IMR-90 (cell line): ENCODE measurements at regions not wholly inside any gene's neighbourhood (a gene's known extent, or its start where the extent isn't known, plus 50 kb on each side); places are given as distances from the start of the nearest gene placed in this dataset.

Experiments used
- ATAC-seq: fragments of 200-7000 bp; cut with Tn5 transposase; 2 replicates; pipeline ENCODE4 v1.9.1; 2020; ENCODE audit warnings: low read depth, mild to moderate bottlenecking, moderate library complexity
- BruUV-seq: library from RNA; stranded (reverse); fragments of 400-500 nt; replicated peaks from 2 replicates; lab custom pipeline; 2021; lab: Mats Ljungman, UMichigan
- CTCF ChIA-PET: fragments of 300-600 bp; formaldehyde crosslinking; extraction: SDS; loops from one replicate; lab custom pipeline; 2021; ENCODE audit warnings: antibody characterized with exemption; lab: Yijun Ruan, JAX
- POLR2A ChIA-PET: fragments of 300-600 bp; sonication (Branson Sonifier 250); formaldehyde crosslinking; loops from one replicate; lab custom pipeline; 2022; ENCODE audit warnings: antibody characterized with exemption; ENCODE audit not compliant: unreplicated experiment; lab: Charles Lee
- DNase-seq: peaks from one replicate; pipeline ENCODE4 v3.0.0; 2013
- H2AFZ ChIP-seq: replicated peaks from 2 replicates; pipeline ENCODE3; 2013; ENCODE audit warnings: low read length, mild to moderate bottlenecking; ENCODE audit not compliant: poor library complexity
- H2AK5ac ChIP-seq: 2 replicates; pipeline ENCODE4 v1.6.1; 2013; ENCODE audit warnings: low read depth, low read length, inconsistent platforms
- H2AK9ac ChIP-seq: replicated peaks from 2 replicates; pipeline ENCODE3; 2013; ENCODE audit warnings: mild to moderate bottlenecking, low read depth, low read length, moderate library complexity; ENCODE audit not compliant: poor library complexity
- H2BK120ac ChIP-seq: 2 replicates; pipeline ENCODE4 v1.6.1; 2013; ENCODE audit warnings: low read depth, low read length, inconsistent platforms
- H2BK15ac ChIP-seq: 3 replicates; pipeline ENCODE4 v1.6.1; 2013; ENCODE audit warnings: low read depth, low read length, inconsistent platforms
- H2BK20ac ChIP-seq: 2 replicates; pipeline ENCODE4 v1.6.1; 2013; ENCODE audit warnings: low read depth, mild to moderate bottlenecking, inconsistent platforms, low read length, moderate library complexity
- H2BK5ac ChIP-seq: 2 replicates; pipeline ENCODE4 v1.6.1; 2013; ENCODE audit warnings: mild to moderate bottlenecking, low read depth, low read length, inconsistent platforms; ENCODE audit not compliant: poor library complexity, severe bottlenecking
- H3K14ac ChIP-seq: replicated peaks from 2 replicates; pipeline ENCODE4 v1.6.1; 2013; ENCODE audit warnings: low read depth, low read length, inconsistent platforms
- H3K18ac ChIP-seq: 2 replicates; pipeline ENCODE4 v1.6.1; 2013; ENCODE audit warnings: low read depth, low read length, control low read depth
- H3K23ac ChIP-seq: 2 replicates; pipeline ENCODE4 v1.6.1; 2013; ENCODE audit warnings: low read depth, low read length, inconsistent platforms
- H3K27ac ChIP-seq: 2 replicates; pipeline ENCODE4 v1.5.1; 2013; ENCODE audit warnings: mild to moderate bottlenecking, control low read depth, low read length; ENCODE audit not compliant: insufficient read depth
- H3K27me3 ChIP-seq: 2 replicates; pipeline ENCODE4 v1.6.1; 2013; ENCODE audit warnings: low read length; ENCODE audit not compliant: control insufficient read depth, insufficient read depth
- H3K36me3 ChIP-seq: 2 replicates; pipeline ENCODE4 v1.6.1; 2013; ENCODE audit warnings: low read length, mixed read lengths; ENCODE audit not compliant: control insufficient read depth, insufficient read depth
- H3K4ac ChIP-seq: 2 replicates; pipeline ENCODE4 v1.6.1; 2013; ENCODE audit warnings: low read depth, low read length, inconsistent platforms
- H3K4me1 ChIP-seq: 2 replicates; pipeline ENCODE4 v1.6.1; 2013; ENCODE audit warnings: low read length, mixed read lengths; ENCODE audit not compliant: control insufficient read depth, insufficient read depth
- H3K4me2 ChIP-seq: 2 replicates; pipeline ENCODE4 v1.6.1; 2013; ENCODE audit warnings: low read depth, mild to moderate bottlenecking, control low read depth, low read length, moderate library complexity
- H3K4me3 ChIP-seq: 2 replicates; pipeline ENCODE4 v1.5.1; 2013; ENCODE audit warnings: low read depth, mild to moderate bottlenecking, control low read depth, low read length, moderate library complexity; ENCODE audit not compliant: insufficient read depth
- H3K56ac ChIP-seq: 2 replicates; pipeline ENCODE4 v1.6.1; 2013; ENCODE audit warnings: low read length, inconsistent platforms; ENCODE audit not compliant: insufficient read depth; ENCODE audit errors: extremely low read depth
- H3K79me1 ChIP-seq, 2 experiments: 2 replicates each; pipeline ENCODE4 v1.6.1; 2013; ENCODE audit warnings: low read length in 2 of 2, inconsistent platforms in 1 of 2, low read depth in 1 of 2
- H3K9ac ChIP-seq: 2 replicates; pipeline ENCODE4 v1.6.1; 2013; ENCODE audit warnings: low read depth, low read length, control low read depth
- H3K9me1 ChIP-seq: 2 replicates; pipeline ENCODE4 v1.6.1; 2013; ENCODE audit warnings: low read length, inconsistent platforms; ENCODE audit not compliant: insufficient read depth
- H3K9me3 ChIP-seq: 2 replicates; pipeline ENCODE4 v1.6.1; 2013; ENCODE audit warnings: low read length; ENCODE audit not compliant: control insufficient read depth, insufficient read depth
- H4K20me1 ChIP-seq: 2 replicates; pipeline ENCODE4 v1.6.1; 2013; ENCODE audit warnings: low read length, inconsistent platforms; ENCODE audit not compliant: insufficient read depth
- H4K5ac ChIP-seq: 2 replicates; pipeline ENCODE4 v1.6.1; 2013; ENCODE audit warnings: mild to moderate bottlenecking, low read depth, low read length, control low read depth
- H4K8ac ChIP-seq, 2 experiments: 2 replicates each; pipeline ENCODE4 v1.6.1; 2013; ENCODE audit warnings: low read depth in 2 of 2, low read length in 2 of 2, control low read depth in 1 of 2, inconsistent platforms in 1 of 2
- H4K91ac ChIP-seq: 2 replicates; pipeline ENCODE4 v1.6.1; 2013; ENCODE audit warnings: low read depth, low read length, inconsistent platforms; ENCODE audit not compliant: insufficient read depth
- BHLHE40 ChIP-seq: fragments of 150-350 bp; IDR thresholded peaks from 2 replicates; pipeline ENCODE4 v1.6.1; 2016; ENCODE audit warnings: mild to moderate bottlenecking, low read depth, low read length
- MAFK ChIP-seq: IDR thresholded peaks from 2 replicates; pipeline ENCODE4 v1.6.1; 2012; ENCODE audit warnings: low read depth, low read length, improper control_type of control experiment
- MAZ ChIP-seq: IDR thresholded peaks from 2 replicates; pipeline ENCODE4 v1.6.1; 2012; ENCODE audit warnings: low read depth, mild to moderate bottlenecking, low read length, improper control_type of control experiment, moderate library complexity, borderline replicate concordance
- RAD21 ChIP-seq: IDR thresholded peaks from 2 replicates; pipeline ENCODE4 v1.6.1; 2012; ENCODE audit warnings: low read length, improper control_type of control experiment
- SMC3 ChIP-seq: fragments of 150-350 bp; IDR thresholded peaks from 2 replicates; pipeline ENCODE4 v1.6.1; 2016; ENCODE audit warnings: low read depth, mild to moderate bottlenecking, antibody characterized with exemption, low read length, moderate library complexity
- WGBS, 2 experiments: methylation state at CpG; one replicate each; pipeline versions ENCODE4 v1.1.5 to v1.1.7; 2013; ENCODE audit warnings: missing lambda C conversion rate in 2 of 2; ENCODE audit not compliant: insufficient read length in 1 of 2; ENCODE audit errors: extremely low coverage in 2 of 2; 5-methylcytosine and 5-hydroxymethylcytosine counted together
- dilution Hi-C: fragments of 300-500 bp; cut with HindIII; formaldehyde crosslinking; loops from one replicate; pipeline ENCODE4 v1.14.3; 2018; ENCODE audit warnings: low sequenced_read_pairs; ENCODE audit not compliant: unreplicated experiment
- in situ Hi-C: fragments of 300-500 bp; cut with MboI; formaldehyde crosslinking; loops from 3 replicates; pipeline ENCODE4 v1.14.3; 2019; ENCODE audit warnings: low sequenced_read_pairs, inconsistent platforms, mixed read lengths
- intact Hi-C: fragments of 100-400 bp; cut with micrococcal nuclease; formaldehyde crosslinking; loops from 2 replicates; pipeline ENCODE4 v1.10.0; 2022

DNA sequence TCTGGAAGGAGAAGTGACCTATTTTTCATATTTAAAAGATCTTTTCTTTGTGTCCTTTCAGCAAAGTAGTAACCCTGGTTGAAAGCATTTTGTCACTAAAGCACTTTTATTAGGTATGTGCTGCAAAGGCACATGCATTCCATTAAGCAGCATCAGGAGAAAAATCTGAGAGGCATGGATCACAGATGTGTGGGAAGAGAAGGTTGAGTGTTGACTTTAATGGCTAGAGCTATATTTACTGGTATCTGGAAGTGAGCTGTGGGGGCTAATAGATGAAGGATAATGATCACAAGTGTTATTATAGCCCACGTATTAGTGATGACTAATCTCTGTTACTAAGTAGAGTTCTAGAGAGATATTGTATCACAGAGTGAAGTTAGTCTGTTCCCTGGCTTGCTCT, 1520.7 kb downstream of the ARAP2 start:
- intact Hi-C loops (loop anchor here (5.0 kb wide), 1 partner anchor 1076 kb away; no protein-coding TSS in a partner anchor), in situ Hi-C loops (no loop called here), dilution Hi-C loops (no loop called here)
- Histone ChIP-seq H3K4ac (no peak overlapping the region), H3K56ac (no peak overlapping the region), H3K4me1 (no peaks in the 10 kb centered on the region), H3K14ac (no peak overlapping the region), H4K5ac (no peak overlapping the region), H3K79me1 (no peaks in the 10 kb centered on the region), H3K36me3 (no peaks in the 10 kb centered on the region), H4K20me1 (no peaks in the 10 kb centered on the region), H3K23ac (no peak overlapping the region), H3K9ac (no peak overlapping the region), H2BK5ac (no peak overlapping the region), H3K27me3 (no peaks in the 10 kb centered on the region), H3K9me1 (no peaks in the 10 kb centered on the region), H2AK9ac (no peak overlapping the region), H4K91ac (no peak overlapping the region), H3K4me3 (no peak overlapping the region), H2AK5ac (no peak overlapping the region), H2AFZ (no peak overlapping the region), H3K9me3 (no peaks in the 10 kb centered on the region), H3K27ac (no peak overlapping the region), H2BK20ac (no peak overlapping the region), H3K18ac (no peak overlapping the region), H3K4me2 (no peak overlapping the region), H2BK120ac (no peak overlapping the region), H2BK15ac (no peak overlapping the region), H4K8ac (no peak overlapping the region)
- WGBS, 2 experiments: no CpG with 5 or more reads among the region's 1 CpG
- TF ChIP-seq MAFK (no peak), RAD21 (no peak), MAZ (no peak), BHLHE40 (no peak), SMC3 (no peak)
- no TSS peak for BruUV-seq
- ChIA-PET POLR2A (no interaction called here), CTCF (no interaction called here)
- DNase-seq: no peak
- ATAC-seq: no peak
